Effector memory CD4-positive, alpha-beta T cell (primary cell): ENCODE measurements at regions not wholly inside any gene's neighbourhood (a gene's known extent, or its start where the extent isn't known, plus 50 kb on each side); places are given as distances from the start of the nearest gene placed in this dataset.
"Not testable (repeated sequence)": the region's sequence is repeated elsewhere in the genome, so short reads cannot be mapped to it uniquely, and the experiment has no call there.

Source experiments
- DNase-seq, 3 donors: peaks; one replicate each; pipeline ENCODE4 v3.0.0-alpha.2; 2020
- H3K27ac ChIP-seq: 2 replicates; pipeline ENCODE4 v1.7.0; 2013; ENCODE audit warnings: mild to moderate bottlenecking, low read length, moderate library complexity; ENCODE audit not compliant: insufficient read depth, poor library complexity, severe bottlenecking
- H3K27me3 ChIP-seq: replicated peaks from 2 replicates; pipeline ENCODE4 v1.7.0; 2013; ENCODE audit warnings: mild to moderate bottlenecking, low read length; ENCODE audit not compliant: insufficient read depth, control insufficient read depth, poor library complexity, severe bottlenecking
- H3K36me3 ChIP-seq: 2 replicates; pipeline ENCODE4 v1.7.0; 2013; ENCODE audit warnings: mild to moderate bottlenecking, low read length, moderate library complexity; ENCODE audit not compliant: control insufficient read depth, insufficient read depth
- H3K4me1 ChIP-seq: 2 replicates; pipeline ENCODE4 v1.7.0; 2013; ENCODE audit warnings: low read length, mild to moderate bottlenecking; ENCODE audit not compliant: control insufficient read depth, insufficient read depth, poor library complexity, severe bottlenecking
- H3K4me3 ChIP-seq: 2 replicates; pipeline ENCODE4 v1.7.0; 2013; ENCODE audit warnings: low read length, low read depth, mild to moderate bottlenecking; ENCODE audit not compliant: insufficient read depth, poor library complexity, severe bottlenecking
- H3K9me3 ChIP-seq: 2 replicates; pipeline ENCODE4 v1.7.0; 2013; ENCODE audit warnings: mild to moderate bottlenecking, low read length, moderate library complexity; ENCODE audit not compliant: control insufficient read depth

- H3K4me3 ChIP-seq: no peak overlapping the region
- H3K27me3 ChIP-seq: no peaks in the 10 kb centered on the region
- H3K36me3 ChIP-seq: no peaks in the 10 kb centered on the region
- H3K4me1 ChIP-seq: no peaks in the 10 kb centered on the region
- no peak overlapping the region for H3K27ac ChIP-seq
- DNase-seq: no peak
- no peaks in the 10 kb centered on the region for H3K9me3 ChIP-seq
These were observed 167.4 kb downstream of the KIF26A start for GRCh38 chr14:104305511-104306449.

GRCh38 chr14:104306450-104307040, 168.2 kb downstream of the KIF26A start:
- H3K4me3 ChIP-seq: no peak overlapping the region

GRCh38 chr14:104307246-104307626, 168.8 kb downstream of the KIF26A start:
- Histone ChIP-seq H3K27ac (no peak overlapping the region), H3K4me1 (no peaks in the 10 kb centered on the region), H3K27me3 (no peaks in the 10 kb centered on the region), H3K36me3 (no peaks in the 10 kb centered on the region), H3K9me3 (no peaks in the 10 kb centered on the region), H3K4me3 (no peak overlapping the region)
- no peak for DNase-seq

More at GRCh38 chr14:104306450-104307040, 168.2 kb downstream of the KIF26A start:
- Histone ChIP-seq H3K36me3 (no peaks in the 10 kb centered on the region), H3K27ac (no peak overlapping the region), H3K4me1 (no peaks in the 10 kb centered on the region), H3K9me3 (no peaks in the 10 kb centered on the region), H3K27me3 (no peaks in the 10 kb centered on the region)
- no peak for DNase-seq

- Histone ChIP-seq H3K36me3 (no peaks in the 10 kb centered on the region), H3K9me3 (no peaks in the 10 kb centered on the region), H3K27ac (no peak overlapping the region), H3K27me3 (no peaks in the 10 kb centered on the region), H3K4me1 (no peaks in the 10 kb centered on the region), H3K4me3 (no peak overlapping the region)
- DNase-seq: no peak
These were observed 169.4 kb downstream of the KIF26A start for GRCh38 chr14:104307627-104308401.

DNA sequence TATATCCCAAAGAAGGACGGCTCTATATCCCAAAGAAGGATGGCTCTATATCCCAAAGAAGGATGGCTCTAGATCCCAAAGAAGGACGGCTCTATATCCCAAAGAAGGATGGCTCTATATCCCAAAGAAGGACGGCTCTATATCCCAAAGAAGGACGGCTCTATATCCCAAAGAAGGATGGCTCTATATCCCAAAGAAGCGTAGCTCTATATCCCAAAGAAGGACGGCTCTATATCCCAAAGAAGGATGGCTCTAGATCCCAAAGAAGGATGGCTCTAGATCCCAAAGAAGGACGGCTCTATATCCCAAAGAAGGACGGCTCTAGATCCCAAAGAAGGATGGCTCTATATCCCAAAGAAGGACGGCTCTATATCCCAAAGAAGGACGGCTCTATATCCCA, 170.1 kb downstream of the KIF26A start:
- not testable (repeated sequence) for H3K36me3 ChIP-seq, H3K4me3 ChIP-seq, H3K4me1 ChIP-seq, DNase-seq, H3K9me3 ChIP-seq, H3K27me3 ChIP-seq, H3K27ac ChIP-seq

- no peaks in the 10 kb centered on the region for H3K9me3 ChIP-seq
- H3K36me3 ChIP-seq: no peaks in the 10 kb centered on the region
- no peak for DNase-seq
- no peak overlapping the region for H3K4me3 ChIP-seq
- no peak overlapping the region for H3K27ac ChIP-seq
- no peaks in the 10 kb centered on the region for H3K4me1 ChIP-seq
- no peaks in the 10 kb centered on the region for H3K27me3 ChIP-seq
These were observed 171.4 kb downstream of the KIF26A start for GRCh38 chr14:104309657-104310369.

DNA sequence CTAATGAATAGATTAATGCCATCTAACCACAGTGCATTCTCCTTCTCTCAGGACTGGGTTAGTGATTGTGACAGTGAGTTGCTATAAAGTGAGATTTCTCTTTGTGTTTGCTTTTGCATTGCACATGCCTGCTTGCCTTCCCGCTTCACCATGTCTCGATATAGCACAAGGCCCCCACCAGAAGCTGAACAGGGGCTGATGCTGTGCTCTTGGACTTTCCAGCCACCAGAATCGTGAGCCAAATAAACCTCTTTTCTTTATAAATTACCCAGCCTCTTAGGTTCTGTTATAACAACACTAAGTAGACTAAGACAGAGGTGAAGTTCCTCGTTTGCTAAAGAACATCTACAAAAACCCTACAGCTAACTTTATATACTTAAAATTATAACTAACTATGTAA, 173.0 kb downstream of the KIF26A start:
- H3K9me3 ChIP-seq: no peaks in the 10 kb centered on the region
- no peaks in the 10 kb centered on the region for H3K4me1 ChIP-seq
- H3K36me3 ChIP-seq: no peaks in the 10 kb centered on the region
- no peak overlapping the region for H3K4me3 ChIP-seq
- no peak for DNase-seq
- H3K27ac ChIP-seq: no peak overlapping the region
- no peaks in the 10 kb centered on the region for H3K27me3 ChIP-seq

DNA sequence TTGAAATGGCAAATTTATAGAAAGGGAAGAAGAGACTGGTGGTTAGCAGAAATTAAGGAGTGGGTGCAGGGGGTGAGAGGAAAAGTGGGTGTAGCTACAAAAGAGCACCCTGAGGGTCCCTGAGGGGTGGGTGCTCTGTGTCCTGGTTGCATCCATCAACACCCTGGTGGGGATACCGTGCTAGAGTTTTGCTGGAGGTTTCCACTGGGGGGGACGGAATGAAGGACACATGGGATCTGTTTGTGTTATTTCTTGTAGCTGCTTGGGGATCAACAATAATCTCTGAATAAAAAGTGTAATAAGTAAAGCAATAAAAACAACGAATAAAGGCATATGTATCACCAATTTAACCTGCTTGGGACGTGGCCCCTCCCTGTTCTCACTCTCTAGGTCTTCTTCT, 175.3 kb downstream of the KIF26A start:
- Histone ChIP-seq H3K4me3 (no peak overlapping the region), H3K4me1 (no peaks in the 10 kb centered on the region), H3K9me3 (no peaks in the 10 kb centered on the region), H3K27me3 (no peaks in the 10 kb centered on the region), H3K36me3 (no peaks in the 10 kb centered on the region), H3K27ac (no peak overlapping the region)
- no peak for DNase-seq

- Histone ChIP-seq H3K27ac (no peak overlapping the region), H3K4me3 (no peak overlapping the region), H3K4me1 (no peaks in the 10 kb centered on the region), H3K36me3 (no peaks in the 10 kb centered on the region), H3K27me3 (no peaks in the 10 kb centered on the region), H3K9me3 (no peaks in the 10 kb centered on the region)
- DNase-seq: no peak
These were observed 176.0 kb downstream of the KIF26A start for GRCh38 chr14:104314251-104314941.
